CD14-positive monocyte (primary cell): ENCODE measurements at regions not wholly inside any gene's neighbourhood (a gene's known extent, or its start where the extent isn't known, plus 50 kb on each side); places are given as distances from the start of the nearest gene placed in this dataset.

Source experiments
- DNase-seq, 3 donors: peaks; one replicate each; pipeline ENCODE4 v3.0.0-alpha.2; 2011 to 2022
- H2AFZ ChIP-seq: 2 replicates; pipeline ENCODE4 v1.6.0; 2012; ENCODE audit warnings: mild to moderate bottlenecking, low read depth, low read length, inconsistent platforms; ENCODE audit not compliant: insufficient read depth, poor library complexity, severe bottlenecking
- H3K27ac ChIP-seq, 2 donors: 1 replicate in 1 of 2; 2 replicates in 1 of 2; pipeline ENCODE4 v1.5.1; 2012 to 2013; ENCODE audit warnings: low read length in 2 of 2, control low read depth in 1 of 2, inconsistent platforms in 1 of 2, low read depth in 1 of 2, mild to moderate bottlenecking in 1 of 2
- H3K27me3 ChIP-seq, 2 donors: one replicate each; pipeline versions ENCODE4 v1.6.0 to v1.6.1; 2011 to 2013; ENCODE audit warnings: low read length in 2 of 2; ENCODE audit not compliant: control insufficient read depth in 2 of 2, insufficient read depth in 2 of 2
- H3K36me3 ChIP-seq, 2 donors: replicated peaks in 1 of 2; 1 replicate in 1 of 2; 2 replicates in 1 of 2; pipeline versions ENCODE4 v1.5.1 to v1.6.1; 2012 to 2013; ENCODE audit warnings: low read length in 2 of 2, control low read depth in 1 of 2, inconsistent platforms in 1 of 2, mild to moderate bottlenecking in 1 of 2; ENCODE audit not compliant: insufficient read depth in 2 of 2, control insufficient read depth in 1 of 2
- H3K4me1 ChIP-seq, 2 donors: 1 replicate in 1 of 2; 2 replicates in 1 of 2; pipeline versions ENCODE4 v1.5.1 to v1.6.1; 2012 to 2013; ENCODE audit warnings: low read length in 2 of 2, control low read depth in 1 of 2, inconsistent platforms in 1 of 2, mild to moderate bottlenecking in 1 of 2, moderate library complexity in 1 of 2; ENCODE audit not compliant: insufficient read depth in 2 of 2, control insufficient read depth in 1 of 2
- H3K4me2 ChIP-seq: replicated peaks from 2 replicates; pipeline ENCODE3; 2012; ENCODE audit warnings: low read length, moderate library complexity, mild to moderate bottlenecking; ENCODE audit not compliant: poor library complexity, severe bottlenecking; ENCODE audit errors: extremely low read depth
- H3K4me3 ChIP-seq, 3 experiments: fragments of 200-600 bp in 1 of 3; sonication (generic) in 1 of 3; replicated peaks in 1 of 3; 1 replicate in 2 of 3; 2 replicates in 1 of 3; pipeline ENCODE4 v1.5.1; 2011 to 2013; ENCODE audit warnings: low read length in 3 of 3, mild to moderate bottlenecking in 3 of 3, control low read depth in 2 of 3, low read depth in 2 of 3, inconsistent platforms in 1 of 3, moderate library complexity in 1 of 3
- H3K79me2 ChIP-seq: 2 replicates; pipeline ENCODE4 v1.6.0; 2012; ENCODE audit warnings: mild to moderate bottlenecking, control low read depth, inconsistent platforms, low read length, moderate library complexity; ENCODE audit not compliant: insufficient read depth
- H3K9ac ChIP-seq: 2 replicates; pipeline ENCODE4 v1.6.0; 2017; ENCODE audit warnings: low read length, mild to moderate bottlenecking; ENCODE audit not compliant: insufficient read depth, poor library complexity, severe bottlenecking
- H3K9me3 ChIP-seq, 2 donors: replicated peaks in 1 of 2; 1 replicate in 1 of 2; 2 replicates in 1 of 2; pipeline versions ENCODE4 v1.5.1 to v1.6.1; 2012 to 2013; ENCODE audit warnings: low read length in 2 of 2, control low read depth in 1 of 2; ENCODE audit not compliant: control insufficient read depth in 1 of 2, insufficient read depth in 1 of 2
- H4K20me1 ChIP-seq: 2 replicates; pipeline ENCODE4 v1.6.0; 2012; ENCODE audit warnings: mild to moderate bottlenecking, low read length, control low read depth, moderate library complexity; ENCODE audit not compliant: insufficient read depth
- H3K27ac Mint-ChIP-seq, 7 donors: one replicate each; pipeline ENCODE4 v1.8.0; 2020; ENCODE audit warnings: mild to moderate bottlenecking in 7 of 7, mixed read lengths in 7 of 7, moderate library complexity in 6 of 7, inconsistent platforms in 2 of 7
- H3K27me3 Mint-ChIP-seq, 3 donors: one replicate each; pipeline ENCODE4 v1.8.0; 2021 to 2022; ENCODE audit warnings: low read depth in 3 of 3, mild to moderate bottlenecking in 3 of 3, mixed read lengths in 3 of 3, moderate library complexity in 3 of 3, inconsistent platforms in 1 of 3
- H3K36me3 Mint-ChIP-seq, 2 donors: one replicate each; pipeline ENCODE4 v1.8.0; 2020; ENCODE audit warnings: mixed read lengths in 2 of 2, inconsistent platforms in 1 of 2, mild to moderate bottlenecking in 1 of 2
- H3K4me1 Mint-ChIP-seq: one replicate; pipeline ENCODE4 v1.8.0; 2020; ENCODE audit warnings: mild to moderate bottlenecking, mixed read lengths
- H3K4me3 Mint-ChIP-seq, 2 donors: one replicate each; pipeline ENCODE4 v1.8.0; 2020; ENCODE audit warnings: mild to moderate bottlenecking in 2 of 2, mixed read lengths in 2 of 2, moderate library complexity in 1 of 2
- H3K9me3 Mint-ChIP-seq, 7 donors: one replicate each; pipeline ENCODE4 v1.8.0; 2020 to 2022; ENCODE audit warnings: mixed read lengths in 7 of 7, mild to moderate bottlenecking in 6 of 7, moderate library complexity in 6 of 7, inconsistent platforms in 2 of 7
- WGBS: methylation state at CpG from one replicate; pipeline ENCODE4 v1.1.5; 2013; ENCODE audit warnings: missing lambda C conversion rate; ENCODE audit not compliant: insufficient coverage; 5-methylcytosine and 5-hydroxymethylcytosine counted together
- intact Hi-C, 2 donors: fragments of 100-400 bp; cut with micrococcal nuclease; formaldehyde crosslinking; loops; one replicate each; pipeline versions ENCODE4 v1.15.0 to v1.15.1; 2023
- TF ChIP-seq, protein P1 (sequence below): fragments of 200-600 bp; IDR thresholded peaks from one replicate; pipeline ENCODE4 v1.8.0; 2022; ENCODE audit warnings: antibody characterized with exemption, mild to moderate bottlenecking

DNA sequence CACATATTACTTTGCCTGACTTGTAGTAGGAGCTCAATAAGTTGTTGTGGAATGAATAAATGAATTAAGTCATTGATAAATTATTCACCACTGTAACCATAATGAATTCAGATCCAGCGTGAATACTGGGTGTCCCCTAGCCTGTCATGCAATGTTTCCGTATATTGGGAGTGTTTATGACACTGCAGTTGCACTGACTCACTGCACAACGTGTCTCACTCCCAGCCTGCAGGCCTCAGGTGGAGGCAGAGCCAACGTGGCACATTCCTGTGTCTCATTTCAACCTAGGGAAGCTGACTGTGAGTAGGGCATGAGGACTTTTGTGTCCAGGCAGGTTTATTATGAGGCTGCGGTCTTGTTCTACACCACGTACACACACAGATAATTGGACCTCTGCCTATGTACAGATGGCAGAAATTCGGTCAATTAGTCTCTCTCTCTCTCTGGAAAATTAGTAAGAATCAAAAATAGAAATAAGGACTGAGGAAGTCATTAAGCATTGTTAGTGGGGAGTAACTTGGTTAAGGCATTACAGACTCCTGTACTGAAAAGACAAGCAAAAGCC lies 299.1 kb upstream of the IGFBP3 start:
- Histone ChIP-seq H3K9me3 (peaks cover 3 to 6% of the 10 kb centered on the region in 2 donors), H3K79me2 (no peaks in the 10 kb centered on the region), H3K27me3 (no peaks in the 10 kb centered on the region), H2AFZ (no peak overlapping the region), H3K9ac (no peak overlapping the region), H4K20me1 (no peaks in the 10 kb centered on the region), H3K27ac (no peak overlapping the region), H3K4me3 (no peak overlapping the region), H3K4me2 (no peak overlapping the region), H3K36me3 (no peaks in the 10 kb centered on the region), H3K4me1 (no peaks in the 10 kb centered on the region)
- Mint-ChIP-seq H3K27ac (no peak overlapping the region), H3K4me1 (no peaks in the 10 kb centered on the region), H3K36me3 (no peaks in the 10 kb centered on the region), H3K27me3 (peaks cover 0 to 2% (median 0%) of the 10 kb centered on the region in 3 donors), H3K4me3 (no peak overlapping the region), H3K9me3 (peaks cover 0 to 14% (median 5%) of the 10 kb centered on the region in 7 donors)
- TF ChIP-seq, protein P1, sequence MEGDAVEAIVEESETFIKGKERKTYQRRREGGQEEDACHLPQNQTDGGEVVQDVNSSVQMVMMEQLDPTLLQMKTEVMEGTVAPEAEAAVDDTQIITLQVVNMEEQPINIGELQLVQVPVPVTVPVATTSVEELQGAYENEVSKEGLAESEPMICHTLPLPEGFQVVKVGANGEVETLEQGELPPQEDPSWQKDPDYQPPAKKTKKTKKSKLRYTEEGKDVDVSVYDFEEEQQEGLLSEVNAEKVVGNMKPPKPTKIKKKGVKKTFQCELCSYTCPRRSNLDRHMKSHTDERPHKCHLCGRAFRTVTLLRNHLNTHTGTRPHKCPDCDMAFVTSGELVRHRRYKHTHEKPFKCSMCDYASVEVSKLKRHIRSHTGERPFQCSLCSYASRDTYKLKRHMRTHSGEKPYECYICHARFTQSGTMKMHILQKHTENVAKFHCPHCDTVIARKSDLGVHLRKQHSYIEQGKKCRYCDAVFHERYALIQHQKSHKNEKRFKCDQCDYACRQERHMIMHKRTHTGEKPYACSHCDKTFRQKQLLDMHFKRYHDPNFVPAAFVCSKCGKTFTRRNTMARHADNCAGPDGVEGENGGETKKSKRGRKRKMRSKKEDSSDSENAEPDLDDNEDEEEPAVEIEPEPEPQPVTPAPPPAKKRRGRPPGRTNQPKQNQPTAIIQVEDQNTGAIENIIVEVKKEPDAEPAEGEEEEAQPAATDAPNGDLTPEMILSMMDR = no peak
- WGBS = 80% methylated on average over 1 of the region's 7 CpGs
- intact Hi-C loops = no loop called here
- no peak for DNase-seq

DNA sequence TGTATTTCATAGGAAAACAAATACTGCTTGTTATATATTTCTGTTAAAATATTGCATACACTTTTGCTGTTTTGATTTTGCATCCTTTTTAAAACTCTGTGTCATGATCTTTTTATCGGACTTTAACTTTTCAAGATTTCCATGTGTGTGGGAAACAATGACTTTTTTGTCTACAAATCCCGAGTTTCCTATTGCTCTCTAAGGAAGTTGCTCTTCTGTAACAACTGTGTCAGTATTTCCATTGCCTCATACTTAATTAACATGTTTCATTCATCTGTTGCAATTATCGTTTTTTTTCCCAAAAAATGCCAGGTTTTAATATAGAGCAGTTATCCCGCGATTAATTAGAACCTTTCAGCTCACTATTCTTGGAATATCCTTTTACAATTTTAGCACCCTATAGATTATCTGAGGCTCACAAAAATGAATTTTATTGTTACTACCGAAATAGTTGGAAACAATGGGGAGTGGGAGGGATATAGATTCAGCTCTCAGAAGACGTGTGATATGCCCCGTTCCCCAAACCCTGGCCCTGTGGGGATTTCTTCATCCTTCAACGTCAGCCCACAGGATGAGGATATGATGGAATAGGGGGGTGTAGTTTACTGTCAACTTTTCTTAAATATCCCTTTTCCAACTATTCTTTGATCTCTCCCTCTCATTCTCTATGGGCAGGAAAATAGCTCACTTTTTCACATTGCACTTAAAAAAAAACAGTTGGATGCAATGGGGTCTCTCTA lies 297.6 kb upstream of the IGFBP3 start:
- Histone ChIP-seq H3K9me3 (peaks cover 0 to 6% of the 10 kb centered on the region in 2 donors), H3K9ac (no peak overlapping the region), H2AFZ (no peak overlapping the region), H3K27me3 (no peaks in the 10 kb centered on the region), H4K20me1 (no peaks in the 10 kb centered on the region), H3K27ac (no peak overlapping the region), H3K4me1 (no peaks in the 10 kb centered on the region), H3K4me3 (no peak overlapping the region), H3K36me3 (no peaks in the 10 kb centered on the region), H3K4me2 (no peak overlapping the region), H3K79me2 (no peaks in the 10 kb centered on the region)
- DNase-seq = no peak
- no peaks in the 10 kb centered on the region for H3K36me3 Mint-ChIP-seq
- TF ChIP-seq, protein P1 = no peak
- no peaks in the 10 kb centered on the region for H3K4me1 Mint-ChIP-seq
- WGBS = 78% methylated on average over 4 of the region's 9 CpGs
- H3K9me3 Mint-ChIP-seq = peaks cover 0 to 18% (median 5%) of the 10 kb centered on the region in 7 donors
- H3K27ac Mint-ChIP-seq = no peak overlapping the region
- intact Hi-C loops = no loop called here
- no peak overlapping the region for H3K4me3 Mint-ChIP-seq
- H3K27me3 Mint-ChIP-seq = peaks cover 0 to 2% (median 0%) of the 10 kb centered on the region in 3 donors
